ENCODE measurements at regions not wholly inside any gene's neighbourhood (a gene's known extent, or its start where the extent isn't known, plus 50 kb on each side); places are given as distances from the start of the nearest gene placed in this dataset.

GRCh38 chr2:6545795-6546194 is 319.9 kb downstream of the CMPK2 start:
- no peak for DNase-seq

DNA sequence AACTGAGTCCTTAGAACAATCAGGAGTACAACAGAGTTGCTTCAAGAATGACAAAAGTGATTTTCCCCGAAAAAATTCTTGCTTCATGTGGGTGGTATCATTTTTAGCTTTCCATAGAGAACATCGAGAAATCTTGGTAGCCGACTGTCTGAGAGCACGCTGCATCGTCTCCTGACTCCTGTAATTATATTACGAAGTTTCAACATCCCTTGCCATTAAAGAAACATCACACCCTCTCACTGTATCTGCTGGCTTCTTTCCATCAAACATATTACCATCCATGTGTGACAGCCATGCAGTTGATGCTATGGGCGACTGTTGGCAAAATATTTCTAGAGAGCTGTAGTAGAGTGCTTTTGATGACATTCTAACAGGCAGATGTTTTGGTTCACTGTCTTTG is 311.2 kb downstream of the CMPK2 start:
- DNase-seq = no peak

DNA sequence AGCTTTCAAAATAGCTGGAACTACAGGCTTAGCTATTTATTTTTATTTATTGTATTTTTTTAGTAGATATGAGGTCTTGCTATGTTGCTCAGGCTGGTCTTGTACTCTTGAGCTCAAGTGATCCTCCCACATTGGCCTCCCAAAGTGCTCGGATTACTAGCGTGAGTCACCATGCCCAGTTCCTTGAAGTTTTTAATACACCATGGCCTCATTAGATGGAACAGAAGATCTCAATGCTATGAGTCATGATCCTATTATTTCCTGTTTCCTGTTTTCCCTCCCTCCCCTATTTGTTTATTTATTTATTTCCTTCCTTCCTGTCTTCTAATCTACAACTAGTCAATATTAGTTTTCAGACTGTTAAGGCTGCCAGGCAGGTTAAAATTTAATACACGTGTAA is 309.0 kb downstream of the CMPK2 start:
- no peak for DNase-seq

DNA sequence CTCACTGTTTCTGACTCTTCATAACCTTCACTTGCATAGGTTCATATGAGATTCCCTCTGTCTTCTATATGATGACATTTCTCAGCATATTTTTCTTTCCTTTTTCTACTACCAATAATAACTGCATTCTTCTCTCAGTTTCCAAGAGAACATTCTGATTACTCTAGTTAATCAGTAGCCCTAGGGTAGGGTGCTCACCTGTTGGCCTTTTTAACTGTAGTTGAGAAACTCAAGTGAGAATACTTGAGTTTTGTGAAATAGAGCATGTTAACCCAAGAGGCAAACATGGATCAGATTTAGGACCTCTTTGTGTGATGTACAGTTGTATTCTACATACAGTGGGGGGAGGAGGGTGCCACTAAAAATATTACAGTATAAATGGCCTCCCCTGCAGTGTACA is 308.0 kb downstream of the CMPK2 start:
- DNase-seq = no peak

DNA sequence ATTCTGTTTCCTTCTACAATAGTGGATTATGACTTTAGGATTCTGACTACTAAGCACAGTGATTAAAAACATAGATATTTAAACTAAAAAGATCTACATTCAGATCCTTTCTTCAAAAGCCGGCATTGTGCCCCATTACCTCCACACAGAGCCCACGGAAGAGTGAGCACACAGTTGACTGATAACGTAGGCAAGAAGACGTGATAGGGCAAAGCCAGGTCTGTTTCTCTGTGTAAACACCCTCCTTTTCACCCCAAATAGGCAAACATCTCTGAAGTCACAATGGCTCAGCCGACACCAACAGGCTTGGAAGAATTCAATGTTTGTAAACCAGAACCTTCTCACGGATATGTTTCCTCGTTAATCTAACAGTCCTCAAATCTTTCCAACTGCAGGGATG is 302.9 kb downstream of the CMPK2 start:
- DNase-seq = no peak

- no peak for DNase-seq
Observed at GRCh38 chr2:6564326-6564725, 301.4 kb downstream of the CMPK2 start.

GRCh38 chr2:6574121-6574520 is 291.6 kb downstream of the CMPK2 start:
- no peak for DNase-seq

DNA sequence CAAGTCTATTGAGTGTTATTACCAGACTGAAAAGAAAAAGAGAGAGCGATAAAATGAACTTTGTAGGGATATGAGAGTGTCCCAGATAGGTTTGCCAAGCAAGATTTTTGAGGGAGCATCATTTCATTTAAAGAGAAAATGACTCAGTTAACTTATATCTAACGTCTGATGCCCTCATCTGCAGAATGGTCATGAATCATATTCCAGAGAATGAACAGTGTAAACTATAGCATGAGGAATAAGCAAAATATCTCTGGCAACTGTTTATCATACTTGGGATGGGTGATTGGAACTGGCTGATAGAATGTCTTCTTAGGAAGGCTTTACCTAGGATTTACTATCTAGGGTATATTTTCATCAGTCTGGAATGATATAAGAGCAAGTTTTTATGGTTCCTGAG is 289.4 kb downstream of the CMPK2 start:
- DNase-seq = no peak

GRCh38 chr2:6577960-6578359 is 287.7 kb downstream of the CMPK2 start:
- DNase-seq = no peak

DNA sequence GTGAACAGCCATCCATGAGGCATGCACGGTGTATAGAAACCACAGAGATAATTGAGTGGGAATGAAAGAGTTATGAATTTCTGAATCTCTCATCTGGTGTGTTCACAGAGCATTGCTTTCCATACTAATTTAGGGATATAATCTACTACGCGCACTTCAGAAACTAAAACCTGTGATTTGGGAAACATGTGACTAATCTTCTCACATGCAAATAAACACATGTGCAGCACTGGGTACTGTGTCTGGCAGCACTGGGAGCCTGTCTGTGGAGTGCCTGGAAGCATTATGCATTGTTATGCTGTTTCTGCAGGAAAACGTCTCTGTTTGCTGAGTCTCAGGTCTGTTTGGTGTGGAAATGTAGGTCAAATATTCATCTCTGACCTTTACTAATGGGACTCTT is 287.3 kb downstream of the CMPK2 start:
- DNase-seq = no peak

GRCh38 chr2:6579281-6579680 is 286.4 kb downstream of the CMPK2 start:
- DNase-seq = no peak

- DNase-seq = no peak
Observed at GRCh38 chr2:6580982-6581381, 284.7 kb downstream of the CMPK2 start.

DNA sequence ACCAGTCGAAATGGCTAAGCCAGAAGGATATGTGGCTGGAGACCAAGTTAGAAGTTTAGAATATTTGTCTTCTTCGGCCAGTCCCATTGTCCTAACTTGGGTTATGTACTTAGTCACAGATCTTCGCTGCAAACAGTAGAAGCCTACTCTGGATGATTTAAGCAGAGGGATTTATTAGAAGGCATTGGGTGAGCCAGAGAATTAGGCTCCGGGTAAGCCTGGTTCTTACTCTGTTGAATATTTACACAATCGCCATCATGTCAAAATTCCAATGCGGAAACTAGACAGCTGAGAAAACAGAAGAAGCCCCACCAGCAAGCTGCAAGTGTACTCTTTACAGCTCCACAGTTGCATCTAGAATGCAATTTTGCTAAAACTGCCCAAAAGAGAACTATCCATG is 276.6 kb downstream of the CMPK2 start:
- DNase-seq = no peak

DNA sequence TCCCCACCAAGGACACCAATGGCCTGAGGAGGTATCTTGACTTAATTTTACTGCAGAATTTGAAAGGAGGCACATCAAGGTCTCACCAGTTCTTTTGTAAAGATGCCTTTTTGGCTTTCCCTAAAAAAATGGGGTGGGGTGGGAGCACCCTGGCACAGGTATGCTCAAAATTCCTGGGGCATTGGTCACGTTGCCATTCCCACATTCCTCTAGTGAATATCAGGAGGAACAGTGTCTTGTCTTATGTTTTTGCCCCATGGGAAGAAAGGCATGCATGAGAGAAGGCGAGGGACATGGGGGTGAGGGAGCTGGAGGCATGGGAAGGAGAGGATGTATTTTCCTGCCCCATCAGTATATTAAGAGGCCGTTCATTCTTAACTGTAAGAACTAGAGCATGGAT is 275.3 kb downstream of the CMPK2 start:
- no peak for DNase-seq

- DNase-seq = no peak
Observed at GRCh38 chr2:6602471-6602870, 263.2 kb downstream of the CMPK2 start.

DNA sequence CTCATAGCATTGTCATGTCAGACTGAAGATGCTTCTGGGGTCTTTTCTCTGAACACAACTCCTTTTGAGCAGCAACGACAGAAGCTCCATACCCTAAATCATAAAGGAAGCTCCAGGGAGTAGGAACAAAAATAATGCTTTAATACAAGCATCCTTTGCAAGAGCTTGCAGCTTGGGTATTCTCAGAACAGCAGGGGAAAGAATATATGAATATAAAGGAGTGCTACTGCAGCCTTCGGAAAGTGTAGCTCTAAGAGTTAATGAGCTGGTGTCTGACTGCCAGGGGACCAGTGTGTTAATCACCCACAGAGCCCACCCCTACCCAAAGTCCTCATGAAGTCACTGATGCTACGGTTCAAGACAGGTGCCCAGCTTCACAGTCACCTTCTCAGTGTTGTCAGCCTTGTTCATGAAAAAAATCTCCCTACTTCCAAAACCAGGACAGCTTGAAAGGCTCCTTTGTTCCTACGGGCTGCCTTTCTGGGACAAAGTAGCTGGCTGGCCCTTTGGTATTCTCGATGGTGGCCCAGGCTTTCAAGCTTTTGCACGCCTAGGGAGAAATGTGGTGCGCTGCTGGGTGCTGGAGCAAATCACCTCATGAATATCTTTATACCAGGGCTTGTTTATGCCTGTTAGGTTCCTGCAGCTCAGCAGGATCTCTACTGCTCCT is 259.7 kb downstream of the CMPK2 start:
- no peak for DNase-seq

GRCh38 chr2:6617794-6618193 is 247.9 kb downstream of the CMPK2 start:
- no peak for DNase-seq

DNA sequence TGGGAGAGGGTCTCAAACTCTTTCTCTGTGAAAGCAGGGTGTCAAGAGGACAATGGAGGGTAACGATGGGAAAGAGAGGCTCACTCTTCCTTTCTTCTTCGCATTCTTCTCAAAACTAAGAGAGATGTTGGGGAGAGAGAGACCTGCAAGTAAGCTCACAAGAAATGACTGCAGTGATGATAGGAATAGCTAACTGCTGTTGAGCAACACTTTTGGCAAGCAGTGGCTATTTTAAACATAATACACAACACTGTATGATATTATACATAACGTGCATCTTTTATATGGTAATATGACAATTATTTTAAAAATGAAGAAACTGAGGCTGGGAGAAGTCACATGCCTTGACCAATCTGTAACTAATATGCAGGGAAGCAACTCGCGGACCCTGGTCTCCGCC is 247.5 kb downstream of the CMPK2 start:
- no peak for DNase-seq

DNA sequence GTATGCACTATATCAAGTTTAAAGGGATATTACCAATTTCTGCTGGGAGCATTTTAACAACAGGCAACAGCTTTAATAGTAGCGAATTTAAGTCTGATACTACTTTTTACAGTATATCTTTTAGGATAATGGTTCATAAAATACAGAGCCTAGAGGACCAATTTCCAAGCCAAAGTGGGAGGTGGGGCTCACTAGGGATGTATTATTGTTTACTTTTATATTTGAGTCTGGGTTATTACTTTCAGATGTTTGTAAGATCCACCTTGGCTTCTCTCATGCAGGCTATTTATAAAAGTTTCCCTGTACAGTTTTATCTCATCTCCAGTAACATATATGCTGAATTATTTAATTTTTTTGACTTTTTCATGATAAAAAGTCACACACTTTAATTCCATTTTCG is 242.0 kb downstream of the CMPK2 start:
- no peak for DNase-seq

GRCh38 chr2:6626401-6627012 is 239.2 kb downstream of the CMPK2 start:
- no peak for DNase-seq

DNA sequence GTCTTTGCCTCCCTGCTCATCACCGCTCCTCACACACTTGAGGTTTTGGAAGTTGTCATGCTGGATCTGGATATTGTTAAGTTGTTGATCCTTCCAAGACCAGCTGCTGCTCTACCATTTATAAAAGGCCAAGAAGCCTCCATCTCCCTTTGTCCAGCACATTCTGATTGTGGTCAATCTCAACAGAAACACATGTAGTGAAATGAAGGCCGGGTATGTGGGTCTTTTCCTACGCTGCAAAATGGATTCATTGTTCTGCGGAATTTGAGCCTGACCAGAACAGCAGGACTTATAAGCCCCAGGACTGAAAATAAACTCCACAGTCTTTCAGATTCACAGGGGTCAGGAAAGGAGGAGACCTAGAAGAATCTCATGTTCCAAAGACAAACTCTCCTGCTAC is 238.4 kb downstream of the CMPK2 start:
- no peak for DNase-seq

DNA sequence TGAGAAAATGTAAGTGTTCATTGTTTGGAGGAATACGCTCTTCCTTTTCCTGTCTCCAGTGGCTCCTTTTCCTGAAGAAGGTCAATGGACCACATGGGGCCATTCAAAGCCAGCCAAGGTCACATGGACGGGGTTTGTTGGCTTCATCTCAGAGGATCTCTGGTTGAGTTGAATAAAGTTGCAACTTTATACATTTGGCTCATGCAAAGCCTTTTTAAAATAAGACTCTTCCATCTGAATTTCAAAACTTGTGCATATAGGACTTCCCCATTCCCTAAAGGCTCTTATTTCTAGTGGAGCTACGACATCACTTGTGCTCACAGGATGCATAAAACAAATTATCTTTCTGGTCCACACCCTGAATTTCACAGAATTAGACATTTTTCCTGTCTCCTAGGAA is 235.5 kb downstream of the CMPK2 start:
- DNase-seq = no peak

DNA sequence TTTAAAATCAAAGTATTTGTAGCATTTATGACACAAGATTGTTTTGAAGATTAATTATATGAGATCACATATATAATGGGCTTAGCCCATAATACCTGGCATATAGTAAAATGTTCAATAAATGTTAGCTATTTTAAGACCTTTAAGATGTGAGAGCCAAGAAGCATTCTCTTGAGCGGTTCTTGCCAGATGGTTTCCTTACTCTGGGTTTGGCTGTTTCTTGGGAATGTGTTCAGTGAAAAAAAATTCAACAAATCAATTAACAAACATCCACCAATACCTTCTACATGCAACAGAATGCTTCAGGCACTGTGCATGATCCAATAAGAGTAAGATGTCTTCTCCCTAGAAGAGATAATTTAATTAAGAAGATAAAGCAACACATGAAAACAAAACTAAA is 230.4 kb downstream of the CMPK2 start:
- DNase-seq = no peak

DNA sequence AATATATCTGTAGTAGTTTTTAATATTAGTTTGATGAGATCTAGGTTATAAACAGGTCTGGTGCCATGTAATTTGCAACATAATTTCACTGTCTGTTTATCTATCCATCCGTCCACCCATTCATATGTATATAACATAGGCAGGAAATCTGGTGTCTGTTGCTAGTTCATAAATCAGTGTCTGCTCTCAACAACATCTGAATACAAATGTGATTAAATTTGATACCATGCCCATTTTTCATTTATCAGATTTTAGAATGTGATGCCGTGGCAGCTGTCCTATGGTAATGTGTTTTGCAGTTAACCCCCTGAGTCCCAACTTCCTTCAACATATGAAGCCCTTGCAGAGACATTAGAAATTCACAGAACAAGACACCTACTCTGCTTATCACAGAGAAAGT is 228.4 kb downstream of the CMPK2 start:
- DNase-seq = no peak

Measured in occipital lobe (tissue), 1 donor.